Mesodermal cell (in vitro differentiated cells): ENCODE measurements at regions not wholly inside any gene's neighbourhood (a gene's known extent, or its start where the extent isn't known, plus 50 kb on each side); places are given as distances from the start of the nearest gene placed in this dataset.

Experiments
- H3K27ac ChIP-seq: 2 replicates; pipeline ENCODE4 v1.7.0; 2013; ENCODE audit warnings: mild to moderate bottlenecking, low read depth, low read length, moderate library complexity; ENCODE audit not compliant: severe bottlenecking
- H3K36me3 ChIP-seq: 2 replicates; pipeline ENCODE4 v1.7.1; 2013; ENCODE audit warnings: mild to moderate bottlenecking, low read length, moderate library complexity; ENCODE audit not compliant: control insufficient read depth, insufficient read depth
- H3K4me1 ChIP-seq: one replicate; pipeline ENCODE4 v1.7.1; 2013; ENCODE audit warnings: mild to moderate bottlenecking, low read length; ENCODE audit not compliant: insufficient read depth, control insufficient read depth, poor library complexity, severe bottlenecking
- H3K4me3 ChIP-seq: 2 replicates; pipeline ENCODE4 v1.7.0; 2013; ENCODE audit warnings: low read length, control low read depth, mild to moderate bottlenecking; ENCODE audit not compliant: insufficient read depth, poor library complexity, severe bottlenecking; ENCODE audit errors: extremely low read depth
- H3K9me3 ChIP-seq: 2 replicates; pipeline ENCODE4 v1.7.1; 2013; ENCODE audit warnings: mild to moderate bottlenecking, low read length, moderate library complexity; ENCODE audit not compliant: control insufficient read depth
- WGBS, 2 experiments: methylation state at CpG; one replicate each; pipeline ENCODE4 v1.1.5; 2013; ENCODE audit warnings: missing lambda C conversion rate in 2 of 2; ENCODE audit not compliant: insufficient coverage in 2 of 2; 5-methylcytosine and 5-hydroxymethylcytosine counted together

DNA sequence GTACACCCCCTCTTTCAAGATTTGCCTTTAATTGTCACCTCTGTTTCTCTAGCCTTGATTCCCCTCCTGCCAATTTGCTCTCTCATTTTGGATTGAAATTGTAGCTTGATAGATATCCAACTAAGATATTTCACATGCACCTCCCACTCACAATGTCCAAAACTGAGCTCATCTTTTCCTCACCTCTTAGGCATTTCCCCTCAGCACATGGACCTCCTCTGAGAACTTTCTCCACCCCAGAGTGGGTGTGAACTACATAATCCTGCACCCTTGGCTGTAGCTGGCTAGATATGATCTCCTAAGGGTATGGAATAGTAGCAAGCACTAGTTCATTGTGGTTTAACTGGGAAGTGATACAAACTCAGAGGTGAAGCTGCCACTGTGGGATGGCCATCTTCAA lies 91.5 kb upstream of the SESN3 start:
- H3K9me3 ChIP-seq, result peaks cover 6% of the 10 kb centered on the region
- no peaks in the 10 kb centered on the region for H3K4me1 ChIP-seq
- H3K27ac ChIP-seq, result no peak overlapping the region
- no peaks in the 10 kb centered on the region for H3K36me3 ChIP-seq
- H3K4me3 ChIP-seq, result no peak overlapping the region

GRCh38 chr11:95318498-95318897 lies 87.5 kb upstream of the SESN3 start:
- H3K4me3 ChIP-seq, result no peak overlapping the region
- no peaks in the 10 kb centered on the region for H3K36me3 ChIP-seq
- peaks cover 6% of the 10 kb centered on the region for H3K9me3 ChIP-seq
- no peaks in the 10 kb centered on the region for H3K4me1 ChIP-seq
- H3K27ac ChIP-seq, result no peak overlapping the region

GRCh38 chr11:95308512-95309035 lies 77.6 kb upstream of the SESN3 start:
- Histone ChIP-seq H3K9me3 (no peaks in the 10 kb centered on the region), H3K4me3 (no peak overlapping the region), H3K36me3 (no peaks in the 10 kb centered on the region), H3K27ac (no peak overlapping the region), H3K4me1 (no peaks in the 10 kb centered on the region)
- 100% methylated on average over 1 of the region's 2 CpGs; no CpG with 5 or more reads in 1 of the 2 experiments for WGBS, 2 experiments

DNA sequence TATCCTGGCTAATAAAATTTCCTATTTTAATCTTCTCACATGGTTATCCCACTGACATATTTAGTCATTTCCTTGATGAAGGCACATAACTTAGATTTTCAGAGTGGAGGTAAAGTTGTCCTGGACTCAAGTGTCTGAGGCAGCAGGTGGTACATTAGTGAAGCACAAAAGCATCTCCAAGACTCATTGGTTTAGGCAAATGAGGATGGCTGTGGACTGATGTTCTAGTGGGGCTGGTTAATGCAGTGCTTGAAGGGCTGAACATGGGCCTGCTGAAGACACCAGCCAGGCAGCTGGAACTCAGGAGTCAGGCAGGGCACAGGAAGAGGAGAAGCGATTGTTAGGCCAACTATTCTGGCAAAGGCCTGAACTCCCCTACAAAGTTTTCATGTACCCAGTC lies 76.3 kb upstream of the SESN3 start:
- Histone ChIP-seq H3K4me3 (no peak overlapping the region), H3K4me1 (no peaks in the 10 kb centered on the region), H3K27ac (no peak overlapping the region), H3K36me3 (no peaks in the 10 kb centered on the region), H3K9me3 (no peaks in the 10 kb centered on the region)
- 86% methylated on average over 1 of the region's 1 CpG; no CpG with 5 or more reads in 1 of the 2 experiments for WGBS, 2 experiments

DNA sequence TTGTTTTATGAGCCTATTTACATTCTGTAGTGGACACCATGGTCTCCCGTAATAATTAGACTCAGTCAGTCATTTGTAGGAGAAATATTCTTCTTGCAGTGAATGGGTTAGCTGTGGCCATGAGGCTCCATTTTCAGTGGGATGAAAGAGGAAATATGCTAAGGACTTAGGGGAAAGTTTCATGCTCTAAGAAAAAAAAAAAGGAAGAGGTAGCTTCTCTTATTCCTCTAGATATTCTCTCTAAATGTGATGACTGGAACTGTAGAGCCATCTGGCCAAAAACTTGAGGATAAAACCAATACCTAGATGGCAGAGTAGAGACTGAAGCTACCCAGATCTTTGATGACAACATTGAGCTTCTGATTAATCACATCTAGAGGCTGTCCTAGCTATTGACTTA lies 75.8 kb upstream of the SESN3 start:
- no peaks in the 10 kb centered on the region for H3K9me3 ChIP-seq
- no peak overlapping the region for H3K4me3 ChIP-seq
- H3K27ac ChIP-seq, result no peak overlapping the region
- H3K36me3 ChIP-seq, result no peaks in the 10 kb centered on the region
- WGBS, 2 experiments, result 100% methylated on average over 1 of the region's 1 CpG
- no peaks in the 10 kb centered on the region for H3K4me1 ChIP-seq

DNA sequence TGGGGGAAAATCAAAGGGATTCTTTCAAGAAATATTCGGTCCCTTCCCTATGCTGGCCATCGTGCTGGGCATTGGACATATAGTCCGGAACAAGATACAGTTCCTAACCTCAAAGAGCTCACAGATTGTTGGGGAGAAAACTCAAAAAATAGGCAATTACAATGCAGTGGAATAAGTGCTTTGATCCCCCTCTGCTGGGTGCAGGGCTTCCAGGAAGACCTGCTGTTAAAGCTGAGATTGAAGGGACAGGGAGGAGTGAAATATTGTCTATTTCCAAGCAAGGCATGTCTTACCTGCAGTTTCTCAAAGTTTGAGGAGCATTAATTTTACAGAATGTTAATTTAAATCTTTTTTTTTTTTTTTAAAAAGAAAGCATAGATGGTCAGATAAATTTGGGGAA lies 75.1 kb upstream of the SESN3 start:
- H3K36me3 ChIP-seq, result no peaks in the 10 kb centered on the region
- 100% methylated on average over 3 of the region's 3 CpGs; no CpG with 5 or more reads in 1 of the 2 experiments for WGBS, 2 experiments

DNA sequence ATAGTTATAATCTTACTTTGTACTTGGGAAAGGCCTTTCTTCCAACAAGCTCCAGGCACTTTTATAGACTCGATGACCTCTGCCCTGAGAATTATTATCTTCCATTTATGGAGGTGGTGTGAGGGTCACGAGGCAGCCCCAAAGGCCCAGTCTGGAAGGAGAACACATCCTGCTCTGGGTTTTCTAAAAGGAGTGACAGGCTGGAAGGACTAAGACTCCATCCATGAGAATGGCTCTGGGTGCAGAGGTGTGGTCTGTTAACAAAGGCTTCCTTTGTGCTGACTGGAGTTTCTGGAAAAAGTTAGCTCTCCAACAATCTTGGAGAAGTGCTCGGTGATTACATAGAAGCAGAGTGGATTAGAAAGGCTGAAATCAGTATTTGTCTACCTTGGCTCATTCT lies 74.7 kb upstream of the SESN3 start:
- Histone ChIP-seq H3K4me3 (no peak overlapping the region), H3K9me3 (no peaks in the 10 kb centered on the region), H3K36me3 (no peaks in the 10 kb centered on the region), H3K4me1 (no peaks in the 10 kb centered on the region), H3K27ac (no peak overlapping the region)
- WGBS, 2 experiments, result 100% methylated on average over 1 of the region's 3 CpGs

More for the DNA sequence above, 75.1 kb upstream of the SESN3 start:
- Histone ChIP-seq H3K4me1 (no peaks in the 10 kb centered on the region), H3K27ac (no peak overlapping the region), H3K9me3 (no peaks in the 10 kb centered on the region), H3K4me3 (no peak overlapping the region)

DNA sequence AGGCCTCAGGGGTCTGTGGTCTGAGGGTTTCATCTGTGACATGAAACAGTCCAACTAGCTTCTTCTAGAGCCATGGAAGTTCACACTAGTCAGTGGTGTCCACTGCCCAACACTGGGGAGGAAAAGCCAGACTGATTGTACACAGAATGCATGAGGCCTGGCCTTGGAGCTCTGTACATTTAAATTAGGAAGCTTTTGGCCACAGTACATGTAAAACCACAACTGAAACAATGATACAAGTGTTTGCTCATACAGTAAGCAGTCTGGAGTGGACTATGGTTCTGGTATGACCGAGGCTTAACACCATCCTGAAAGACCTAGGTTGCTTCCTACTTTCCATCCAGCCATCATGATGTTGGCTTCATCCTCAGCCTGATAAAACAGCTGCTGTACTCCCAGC lies 73.8 kb upstream of the SESN3 start:
- H3K27ac ChIP-seq, result no peak overlapping the region
- WGBS, 2 experiments, result 75 to 100% methylated on average over 1 of the region's 1 CpG

GRCh38 chr11:95302211-95302610 lies 71.2 kb upstream of the SESN3 start:
- WGBS, 2 experiments, result 80 to 93% methylated on average over 3 of the region's 4 CpGs
- Histone ChIP-seq H3K4me1 (peaks cover 11% of the 10 kb centered on the region), H3K9me3 (no peaks in the 10 kb centered on the region), H3K36me3 (no peaks in the 10 kb centered on the region), H3K27ac (no peak overlapping the region), H3K4me3 (no peak overlapping the region)

More for the DNA sequence above, 73.8 kb upstream of the SESN3 start:
- H3K36me3 ChIP-seq, result no peaks in the 10 kb centered on the region
- no peaks in the 10 kb centered on the region for H3K9me3 ChIP-seq
- H3K4me1 ChIP-seq, result peaks cover 2% of the 10 kb centered on the region
- no peak overlapping the region for H3K4me3 ChIP-seq

- H3K4me1 ChIP-seq, result peaks cover 14% of the 10 kb centered on the region
- no peaks in the 10 kb centered on the region for H3K9me3 ChIP-seq
- no peak overlapping the region for H3K27ac ChIP-seq
- no peaks in the 10 kb centered on the region for H3K36me3 ChIP-seq
- WGBS, 2 experiments, result no CpG with 5 or more reads among the region's 4 CpGs
- no peak overlapping the region for H3K4me3 ChIP-seq
Measured at GRCh38 chr11:95301474-95301873, 70.5 kb upstream of the SESN3 start.

DNA sequence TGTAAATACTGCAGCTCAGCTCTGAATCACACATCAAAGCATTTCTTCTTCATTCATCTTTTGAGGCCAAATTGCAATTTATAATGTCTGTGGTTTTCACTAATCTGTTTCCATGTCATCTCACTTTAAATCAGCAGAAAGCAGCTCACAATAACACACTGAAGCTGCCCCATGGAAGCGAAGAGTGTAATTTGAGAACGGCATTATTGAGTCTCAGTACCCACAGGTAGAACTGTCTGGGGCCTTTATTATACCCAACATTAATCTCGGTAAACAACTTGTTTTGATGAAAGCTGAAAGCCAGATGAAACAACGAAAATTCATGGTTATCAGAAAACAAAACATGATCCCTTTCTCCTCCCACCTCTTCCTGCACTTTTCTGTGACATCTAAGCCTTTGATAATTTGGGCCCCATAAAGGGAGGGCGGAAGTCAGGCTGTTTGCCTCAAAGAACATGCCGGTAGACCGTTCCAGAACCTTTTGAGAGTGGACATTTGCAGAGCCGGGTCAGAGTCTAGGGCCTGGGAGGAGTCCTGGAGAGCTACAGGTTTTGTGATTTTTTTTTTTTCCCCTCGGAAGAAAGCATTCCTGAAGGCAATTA lies 68.2 kb upstream of the SESN3 start:
- WGBS, 2 experiments, result 66 to 70% methylated on average over 3 to 8 of the region's 9 CpGs
- peak overlapping the region; percentile 50 for H3K27ac ChIP-seq
- H3K36me3 ChIP-seq, result no peaks in the 10 kb centered on the region
- no peaks in the 10 kb centered on the region for H3K9me3 ChIP-seq
- H3K4me3 ChIP-seq, result no peak overlapping the region
- peaks cover 14% of the 10 kb centered on the region for H3K4me1 ChIP-seq
